HG02763 (cell line): ENCODE measurements at regions not wholly inside any gene's neighbourhood (a gene's known extent, or its start where the extent isn't known, plus 50 kb on each side); places are given as distances from the start of the nearest gene placed in this dataset.
"Not testable (repeated sequence)": the region's sequence is repeated elsewhere in the genome, so short reads cannot be mapped to it uniquely, and the experiment has no call there.

Source experiments
- ATAC-seq: cut with Tn5 transposase; IDR thresholded peaks from one replicate; pipeline ENCODE4 v1.9.1; 2021; ENCODE audit warnings: mild to moderate bottlenecking, moderate library complexity; ENCODE audit not compliant: unreplicated experiment

DNA sequence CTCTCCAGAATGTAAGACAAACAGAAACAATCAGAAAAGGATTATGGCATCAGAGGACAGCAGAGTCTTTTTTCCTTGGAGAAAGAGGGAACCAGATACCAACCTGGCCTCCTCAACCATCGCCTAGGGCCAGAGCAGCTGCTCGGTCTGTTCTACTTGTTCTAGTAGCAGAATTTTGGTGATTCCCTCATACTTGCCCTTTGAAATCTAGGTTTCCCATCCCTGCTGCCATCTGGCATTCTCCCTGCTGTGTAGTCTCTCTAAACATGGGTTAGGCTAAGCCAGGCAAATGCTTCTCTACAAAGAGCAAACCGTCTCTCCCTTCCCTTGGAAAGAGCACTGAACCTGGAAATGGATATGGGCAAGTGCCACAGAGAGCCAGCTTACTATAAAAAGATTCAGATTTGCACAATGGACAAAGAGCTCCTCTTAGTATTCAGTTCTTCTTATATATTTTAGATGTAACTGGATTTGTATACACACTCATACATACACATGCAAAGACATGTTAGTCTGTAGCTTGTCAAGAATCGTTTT, 208.6 kb upstream of the ST6GAL2 start:
- ATAC-seq: no peak

GRCh38 chr2:107102176-107102575, 216.2 kb upstream of the ST6GAL2 start:
- no peak for ATAC-seq

DNA sequence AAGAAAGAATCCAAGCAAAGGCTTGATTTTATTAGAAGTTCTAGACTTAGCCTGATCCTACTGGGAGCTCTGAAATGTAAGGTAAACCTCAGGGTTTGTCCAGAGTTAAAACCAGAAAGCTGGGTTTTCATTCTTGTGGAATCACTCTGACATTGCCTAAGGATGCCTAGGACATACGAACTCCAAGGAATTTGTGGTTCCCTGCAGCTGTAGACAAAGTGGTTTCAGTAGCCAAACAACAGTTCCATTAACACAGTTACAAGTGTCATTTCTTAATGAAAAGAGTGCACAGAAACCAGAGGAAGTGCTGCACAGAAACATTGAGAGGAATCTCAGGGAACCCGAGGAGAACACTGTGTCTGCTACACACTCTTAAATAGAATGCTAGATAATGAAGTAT, 221.4 kb upstream of the ST6GAL2 start:
- no peak for ATAC-seq

DNA sequence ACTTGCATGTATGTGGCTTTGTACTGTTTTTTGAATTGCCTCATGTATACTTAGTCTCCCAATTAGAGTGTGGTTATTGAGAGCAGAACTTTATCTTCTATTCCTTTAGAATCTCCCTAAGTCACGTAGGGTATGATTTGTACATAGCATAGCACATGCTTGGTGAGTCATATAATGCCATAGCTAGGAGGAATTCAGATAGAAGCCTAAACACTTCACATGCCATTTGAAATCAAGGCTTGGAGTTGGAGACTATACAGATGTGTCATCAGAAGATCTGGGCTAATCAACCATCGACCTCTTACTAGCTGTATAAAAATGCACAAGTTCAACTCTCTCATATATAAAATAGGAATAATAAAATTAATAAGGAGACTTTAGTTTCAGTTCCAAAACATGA, 222.6 kb upstream of the ST6GAL2 start:
- no peak for ATAC-seq

- no peak for ATAC-seq
Observed at GRCh38 chr2:107111623-107112022, 225.7 kb upstream of the ST6GAL2 start.

- no peak for ATAC-seq
Observed at GRCh38 chr2:107112561-107112960, 226.6 kb upstream of the ST6GAL2 start.

GRCh38 chr2:107128381-107128780, 242.4 kb upstream of the ST6GAL2 start:
- ATAC-seq: no peak

DNA sequence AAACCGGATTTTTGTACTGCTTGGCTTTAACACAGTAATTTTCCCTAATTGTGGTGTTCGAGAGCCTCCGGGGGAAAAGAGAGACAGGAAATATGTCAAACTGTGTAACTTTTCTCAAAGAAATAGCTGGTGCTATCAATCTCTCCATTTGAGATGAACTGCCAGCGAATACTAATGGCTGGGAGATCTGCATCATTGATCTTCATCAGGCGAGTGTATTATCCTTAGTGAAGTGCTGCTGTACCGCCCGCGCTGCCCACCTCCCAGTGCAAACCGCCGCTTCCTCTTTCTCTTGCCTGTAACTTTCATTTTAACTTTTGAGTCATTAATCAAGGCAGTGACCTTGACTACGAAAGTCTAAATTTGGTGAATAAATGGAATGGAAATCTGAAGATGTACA, 246.1 kb upstream of the ST6GAL2 start:
- ATAC-seq: peak; percentile 83

GRCh38 chr2:107132746-107133145, 246.8 kb upstream of the ST6GAL2 start:
- no peak for ATAC-seq

DNA sequence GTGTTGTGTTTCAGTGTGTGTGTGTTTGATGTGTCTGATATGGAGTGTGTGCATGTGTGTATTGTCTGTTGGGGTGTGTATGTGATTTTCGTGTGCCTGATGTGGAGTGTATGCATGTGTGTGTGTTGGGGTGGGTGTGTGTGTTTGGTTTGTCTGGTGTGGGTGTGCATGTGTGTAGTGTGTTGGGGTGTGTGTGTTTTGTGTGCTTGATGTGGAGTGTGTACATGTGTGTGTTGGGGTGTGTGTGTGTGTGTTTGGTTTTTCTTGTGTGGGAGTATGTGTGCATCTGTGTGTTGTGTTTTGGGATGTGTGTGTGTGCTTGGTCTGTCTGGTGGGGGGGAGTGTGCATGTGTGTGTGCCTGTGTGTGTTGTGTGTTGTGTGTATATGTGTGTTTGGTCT, 247.4 kb upstream of the ST6GAL2 start:
- ATAC-seq: no peak

- no peak for ATAC-seq
Observed at GRCh38 chr2:107136733-107137132, 250.8 kb upstream of the ST6GAL2 start.

GRCh38 chr2:107137706-107138105, 251.7 kb upstream of the ST6GAL2 start:
- ATAC-seq: no peak

GRCh38 chr2:107146181-107146580, 260.2 kb upstream of the ST6GAL2 start:
- ATAC-seq: no peak

- ATAC-seq: not testable (repeated sequence)
Observed at GRCh38 chr2:107146645-107147044, 260.7 kb upstream of the ST6GAL2 start.

DNA sequence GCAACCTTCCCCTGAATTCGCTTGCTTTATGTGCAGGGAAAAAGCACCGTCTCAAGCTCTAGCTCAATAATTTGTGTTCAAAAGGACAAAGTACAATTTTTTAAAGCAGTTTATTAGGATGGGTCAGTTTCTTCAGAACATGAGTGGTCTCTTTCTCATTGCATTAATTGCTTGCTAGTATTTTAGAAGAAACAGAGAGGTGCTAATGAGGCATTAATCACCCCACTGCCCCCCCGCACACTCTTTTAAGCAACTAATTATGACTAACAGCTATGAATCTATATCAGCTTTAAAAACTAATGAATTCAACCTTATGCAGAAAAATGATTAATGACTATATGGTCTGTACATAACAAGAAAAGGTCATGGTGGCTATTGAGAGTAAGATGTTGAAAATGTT, 262.1 kb upstream of the ST6GAL2 start:
- no peak for ATAC-seq

DNA sequence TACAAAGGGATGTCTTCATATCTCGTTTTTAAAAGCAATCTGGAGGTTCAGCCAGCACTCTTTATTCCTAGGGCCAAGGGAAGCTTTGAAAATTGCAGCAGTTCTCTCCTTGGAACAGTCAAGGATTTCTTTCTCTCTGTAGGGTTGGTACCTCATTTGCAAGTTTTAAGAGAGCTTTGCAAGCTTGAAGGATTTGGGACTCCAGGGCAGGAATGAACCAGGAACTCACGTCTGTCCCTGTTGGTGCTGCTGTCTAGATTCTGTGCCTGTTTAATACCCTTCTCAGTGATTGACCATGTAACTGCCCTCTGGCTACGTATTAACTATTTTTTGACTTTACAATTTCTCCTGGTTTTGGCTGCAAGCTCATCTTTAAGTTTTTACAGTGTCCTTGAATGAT, 262.5 kb upstream of the ST6GAL2 start:
- no peak for ATAC-seq

GRCh38 chr2:107160640-107161239, 274.8 kb upstream of the ST6GAL2 start:
- no peak for ATAC-seq

DNA sequence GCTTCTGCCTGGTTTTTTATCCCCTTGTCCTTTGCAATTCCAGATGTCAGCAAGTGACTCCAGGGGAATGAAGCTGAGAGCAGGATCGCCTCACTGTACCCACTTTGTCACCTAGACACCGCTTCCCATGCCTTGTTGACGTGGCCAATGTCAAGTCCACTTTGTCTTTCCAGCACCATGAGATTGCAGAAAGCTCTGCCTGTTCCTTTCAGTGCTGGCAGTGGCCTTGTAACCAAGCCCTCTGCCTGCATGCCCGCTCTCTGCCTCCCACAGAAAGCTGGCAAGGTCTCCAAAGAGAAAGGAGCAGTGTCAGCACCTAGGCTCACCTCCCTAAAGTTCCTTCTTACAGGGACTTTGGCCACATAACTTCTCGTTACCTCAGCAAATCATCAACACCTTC, 282.2 kb upstream of the ST6GAL2 start:
- no peak for ATAC-seq

GRCh38 chr2:107174171-107174570, 288.2 kb upstream of the ST6GAL2 start:
- ATAC-seq: no peak

DNA sequence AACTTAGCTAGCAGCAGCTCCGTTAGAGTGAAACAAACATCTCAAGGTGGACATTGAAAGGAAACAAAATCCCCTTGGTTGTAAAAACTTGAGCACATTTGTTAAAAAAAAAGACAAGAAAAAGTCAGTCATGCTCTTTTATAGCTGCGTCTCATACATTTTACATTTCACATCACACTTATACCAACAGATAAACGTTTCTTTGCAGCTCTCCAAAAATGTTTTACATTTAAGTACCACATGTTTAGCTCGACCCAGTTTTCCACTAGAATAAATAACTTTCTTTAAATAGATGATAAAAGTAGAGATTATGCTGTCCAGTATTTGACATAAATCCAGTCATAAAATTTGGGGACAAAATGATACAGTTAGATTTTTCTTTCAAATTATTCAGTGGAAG, 297.0 kb upstream of the ST6GAL2 start:
- no peak for ATAC-seq

DNA sequence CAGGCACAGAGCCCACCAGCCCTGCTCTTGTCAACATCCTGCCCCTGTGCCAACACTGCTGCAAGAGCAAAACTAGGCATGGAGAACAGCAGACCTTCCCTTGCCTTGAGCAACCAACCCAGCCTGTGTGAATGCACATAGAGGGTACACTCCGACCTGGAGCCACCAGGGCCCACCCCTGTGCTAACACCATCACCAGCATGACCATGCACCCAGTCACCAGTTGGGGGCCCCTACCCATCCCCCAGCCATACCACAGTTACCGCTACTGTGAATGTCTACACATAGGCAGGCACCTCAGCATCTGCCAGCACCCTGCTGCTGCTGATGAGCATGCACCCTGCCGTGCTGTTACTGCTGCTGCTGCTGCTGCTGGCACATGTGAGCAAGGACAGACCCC, 301.9 kb upstream of the ST6GAL2 start:
- no peak for ATAC-seq

DNA sequence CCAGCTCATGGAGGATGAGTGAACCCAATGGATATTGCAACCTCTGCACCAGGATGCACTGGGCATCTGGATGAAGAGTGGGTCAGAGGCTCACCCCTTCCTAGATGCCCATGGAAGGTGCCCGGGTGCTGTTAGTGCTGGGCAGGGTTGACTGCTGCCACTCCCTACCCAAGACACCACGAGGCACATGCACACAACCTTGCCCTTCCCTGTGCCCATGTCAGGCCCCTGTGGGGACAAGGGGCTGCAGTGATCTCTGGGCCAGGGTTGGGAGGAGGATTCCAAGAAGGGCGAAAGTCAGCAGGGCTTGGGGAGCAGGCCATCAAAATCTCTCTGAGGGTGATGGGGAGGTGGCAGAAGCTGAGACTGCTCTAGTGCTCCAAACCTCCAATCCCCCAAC, 309.7 kb upstream of the ST6GAL2 start:
- no peak for ATAC-seq

DNA sequence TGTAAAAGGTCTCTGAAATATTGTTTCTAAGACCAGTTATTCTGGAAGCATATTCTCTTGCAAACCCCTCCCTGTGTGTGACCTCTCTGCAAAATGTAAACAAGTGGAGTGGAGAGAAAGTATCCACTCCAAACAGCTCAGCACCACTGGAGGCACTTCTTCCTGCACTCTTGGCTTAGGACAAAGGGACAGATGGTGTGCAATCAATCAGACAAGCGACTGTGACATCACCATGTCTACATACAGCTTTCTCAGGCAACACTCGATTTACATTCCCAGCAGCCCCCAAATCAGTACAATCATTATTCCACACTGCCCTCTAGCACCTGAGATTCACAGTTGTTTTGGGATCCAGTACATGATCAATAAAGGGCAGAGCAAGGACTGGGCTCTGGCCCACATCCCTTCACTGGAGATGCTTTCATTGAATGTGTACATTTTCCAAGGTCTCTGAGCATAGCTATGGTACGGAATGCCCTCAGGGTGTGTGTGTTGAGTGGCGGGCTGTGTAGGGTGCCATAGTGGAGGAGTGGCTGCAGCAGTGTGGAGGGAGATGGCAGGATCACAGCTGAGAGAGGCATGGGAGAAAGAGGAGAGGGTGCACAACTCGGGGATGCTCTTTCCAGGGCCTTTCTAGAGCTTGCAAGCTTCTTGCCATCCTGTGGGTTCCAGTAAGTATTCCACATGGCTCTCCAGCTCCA, 311.8 kb upstream of the ST6GAL2 start:
- no peak for ATAC-seq
